ENCODE measurements at regions not wholly inside any gene's neighbourhood (a gene's known extent, or its start where the extent isn't known, plus 50 kb on each side); places are given as distances from the start of the nearest gene placed in this dataset.

GRCh38 chr5:25500635-25501034, 855.9 kb upstream of the CDH10 start:
- Histone ChIP-seq H3K4me1 (ENCODE audit: control insufficient read depth, extremely low read depth, insufficient read depth, low read length) (no peaks in the 10 kb centered on the region), H3K4me3 (replicated peaks in 1 of 4; ENCODE audit: control extremely low read depth in 1 of 4, insufficient read depth in 1 of 4, low read depth in 3 of 4, low read length in 4 of 4) (no peak overlapping the region), H4K20me1 (ENCODE audit: control insufficient read depth, extremely low read depth, insufficient read depth, low read length) (no peaks in the 10 kb centered on the region), H3K27me3 (ENCODE audit: control insufficient read depth, insufficient read depth, low read length) (no peaks in the 10 kb centered on the region), H3K9me3 (ENCODE audit: control insufficient read depth, insufficient read depth, low read depth, low read length) (no peaks in the 10 kb centered on the region), H3K9ac (ENCODE audit: insufficient read depth, low read length) (no peak overlapping the region), H2AFZ (ENCODE audit: low read length) (no peak overlapping the region), H3K79me2 (ENCODE audit: control insufficient read depth, insufficient read depth, low read length) (no peaks in the 10 kb centered on the region), H3K4me2 (ENCODE audit: extremely low read depth, insufficient read depth, low read length) (no peak overlapping the region), H3K36me3 (ENCODE audit: control insufficient read depth, insufficient read depth, low read length) (no peaks in the 10 kb centered on the region), H3K27ac (ENCODE audit: insufficient read depth, low read length) (no peak overlapping the region)
- no peak for DNase-seq (ENCODE audit: low read depth in 2 of 2)
- TF ChIP-seq, protein P1, sequence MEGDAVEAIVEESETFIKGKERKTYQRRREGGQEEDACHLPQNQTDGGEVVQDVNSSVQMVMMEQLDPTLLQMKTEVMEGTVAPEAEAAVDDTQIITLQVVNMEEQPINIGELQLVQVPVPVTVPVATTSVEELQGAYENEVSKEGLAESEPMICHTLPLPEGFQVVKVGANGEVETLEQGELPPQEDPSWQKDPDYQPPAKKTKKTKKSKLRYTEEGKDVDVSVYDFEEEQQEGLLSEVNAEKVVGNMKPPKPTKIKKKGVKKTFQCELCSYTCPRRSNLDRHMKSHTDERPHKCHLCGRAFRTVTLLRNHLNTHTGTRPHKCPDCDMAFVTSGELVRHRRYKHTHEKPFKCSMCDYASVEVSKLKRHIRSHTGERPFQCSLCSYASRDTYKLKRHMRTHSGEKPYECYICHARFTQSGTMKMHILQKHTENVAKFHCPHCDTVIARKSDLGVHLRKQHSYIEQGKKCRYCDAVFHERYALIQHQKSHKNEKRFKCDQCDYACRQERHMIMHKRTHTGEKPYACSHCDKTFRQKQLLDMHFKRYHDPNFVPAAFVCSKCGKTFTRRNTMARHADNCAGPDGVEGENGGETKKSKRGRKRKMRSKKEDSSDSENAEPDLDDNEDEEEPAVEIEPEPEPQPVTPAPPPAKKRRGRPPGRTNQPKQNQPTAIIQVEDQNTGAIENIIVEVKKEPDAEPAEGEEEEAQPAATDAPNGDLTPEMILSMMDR (conservative IDR thresholded peaks at IDR 0.05 in 1 of 2, IDR thresholded peaks at IDR 0.05 in 1 of 2; ENCODE audit: low read depth in 1 of 2, low read length in 2 of 2), result no peak
- TF ChIP-seq EZH2 (IDR thresholded peaks at IDR 0.05; ENCODE audit: low read length, missing control alignments), result no peak

- H3K4me1 ChIP-seq (ENCODE audit: control insufficient read depth, extremely low read depth, insufficient read depth, low read length), result no peaks in the 10 kb centered on the region
- H4K20me1 ChIP-seq (ENCODE audit: control insufficient read depth, extremely low read depth, insufficient read depth, low read length), result no peaks in the 10 kb centered on the region
- H3K4me3 ChIP-seq (replicated peaks in 1 of 4; ENCODE audit: control extremely low read depth in 1 of 4, insufficient read depth in 1 of 4, low read depth in 3 of 4, low read length in 4 of 4), result no peak overlapping the region
- H3K36me3 ChIP-seq (ENCODE audit: control insufficient read depth, insufficient read depth, low read length), result no peaks in the 10 kb centered on the region
- no peak overlapping the region for H3K9ac ChIP-seq (ENCODE audit: insufficient read depth, low read length)
- no peaks in the 10 kb centered on the region for H3K27me3 ChIP-seq (ENCODE audit: control insufficient read depth, insufficient read depth, low read length)
- DNase-seq (ENCODE audit: low read depth in 2 of 2), result peak in 1 of 2 donors; percentile 64
- no peak overlapping the region for H2AFZ ChIP-seq (ENCODE audit: low read length)
- no peak overlapping the region for H3K27ac ChIP-seq (ENCODE audit: insufficient read depth, low read length)
- no peaks in the 10 kb centered on the region for H3K9me3 ChIP-seq (ENCODE audit: control insufficient read depth, insufficient read depth, low read depth, low read length)
- no peak overlapping the region for H3K4me2 ChIP-seq (ENCODE audit: extremely low read depth, insufficient read depth, low read length)
- TF ChIP-seq, protein P1 (conservative IDR thresholded peaks at IDR 0.05 in 1 of 2, IDR thresholded peaks at IDR 0.05 in 1 of 2; ENCODE audit: low read depth in 1 of 2, low read length in 2 of 2), result no peak
- TF ChIP-seq EZH2 (IDR thresholded peaks at IDR 0.05; ENCODE audit: low read length, missing control alignments), result no peak
- no peaks in the 10 kb centered on the region for H3K79me2 ChIP-seq (ENCODE audit: control insufficient read depth, insufficient read depth, low read length)
Measured at GRCh38 chr5:25489834-25490538, 845.2 kb upstream of the CDH10 start.

GRCh38 chr5:25488119-25488518, 843.3 kb upstream of the CDH10 start:
- DNase-seq (ENCODE audit: low read depth in 2 of 2), result no peak
- H3K4me2 ChIP-seq (ENCODE audit: extremely low read depth, insufficient read depth, low read length), result no peak overlapping the region
- H3K4me3 ChIP-seq (replicated peaks in 1 of 4; ENCODE audit: control extremely low read depth in 1 of 4, insufficient read depth in 1 of 4, low read depth in 3 of 4, low read length in 4 of 4), result no peak overlapping the region

More at GRCh38 chr5:25488119-25488518, 843.3 kb upstream of the CDH10 start:
- Histone ChIP-seq H3K9ac (ENCODE audit: insufficient read depth, low read length) (no peak overlapping the region), H3K27ac (ENCODE audit: insufficient read depth, low read length) (no peak overlapping the region), H3K27me3 (ENCODE audit: control insufficient read depth, insufficient read depth, low read length) (no peaks in the 10 kb centered on the region), H3K9me3 (ENCODE audit: control insufficient read depth, insufficient read depth, low read depth, low read length) (no peaks in the 10 kb centered on the region), H3K4me1 (ENCODE audit: control insufficient read depth, extremely low read depth, insufficient read depth, low read length) (no peaks in the 10 kb centered on the region), H2AFZ (ENCODE audit: low read length) (no peak overlapping the region), H3K79me2 (ENCODE audit: control insufficient read depth, insufficient read depth, low read length) (no peaks in the 10 kb centered on the region), H3K36me3 (ENCODE audit: control insufficient read depth, insufficient read depth, low read length) (no peaks in the 10 kb centered on the region), H4K20me1 (ENCODE audit: control insufficient read depth, extremely low read depth, insufficient read depth, low read length) (no peaks in the 10 kb centered on the region)
- TF ChIP-seq, protein P1 (conservative IDR thresholded peaks at IDR 0.05 in 1 of 2, IDR thresholded peaks at IDR 0.05 in 1 of 2; ENCODE audit: low read depth in 1 of 2, low read length in 2 of 2), result no peak
- no peak for TF ChIP-seq EZH2 (IDR thresholded peaks at IDR 0.05; ENCODE audit: low read length, missing control alignments)

Data from fibroblast of lung (primary cell).